GM12801 (cell line): ENCODE measurements at regions not wholly inside any gene's neighbourhood (a gene's known extent, or its start where the extent isn't known, plus 50 kb on each side); places are given as distances from the start of the nearest gene placed in this dataset.

ENCODE experiments used
- TF ChIP-seq, protein P1 (sequence below): IDR thresholded peaks from one replicate; pipeline ENCODE4 v1.5.1; 2011; ENCODE audit warnings: control low read depth; ENCODE audit not compliant: insufficient read length; ENCODE audit errors: extremely low read depth

DNA sequence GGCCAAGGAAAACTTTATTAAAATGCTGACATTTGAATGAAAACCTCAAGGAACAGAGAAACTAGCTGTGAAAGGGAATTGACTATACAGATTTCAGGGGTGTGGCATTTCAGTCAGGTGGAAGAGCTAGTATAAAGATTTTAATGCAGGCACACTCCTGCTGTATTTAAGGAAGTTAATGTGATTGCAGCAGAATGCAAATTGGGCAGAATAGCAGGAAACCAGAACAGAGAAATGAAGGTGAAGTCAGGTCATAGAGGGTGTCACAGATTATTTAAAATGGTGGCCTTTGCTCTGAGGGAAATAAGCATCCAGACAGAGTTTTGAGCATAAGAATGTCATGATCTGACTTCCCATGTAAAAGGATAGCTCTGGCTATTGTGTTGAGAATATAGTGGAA is 898.1 kb upstream of the WWC1 start:
- TF ChIP-seq, protein P1, sequence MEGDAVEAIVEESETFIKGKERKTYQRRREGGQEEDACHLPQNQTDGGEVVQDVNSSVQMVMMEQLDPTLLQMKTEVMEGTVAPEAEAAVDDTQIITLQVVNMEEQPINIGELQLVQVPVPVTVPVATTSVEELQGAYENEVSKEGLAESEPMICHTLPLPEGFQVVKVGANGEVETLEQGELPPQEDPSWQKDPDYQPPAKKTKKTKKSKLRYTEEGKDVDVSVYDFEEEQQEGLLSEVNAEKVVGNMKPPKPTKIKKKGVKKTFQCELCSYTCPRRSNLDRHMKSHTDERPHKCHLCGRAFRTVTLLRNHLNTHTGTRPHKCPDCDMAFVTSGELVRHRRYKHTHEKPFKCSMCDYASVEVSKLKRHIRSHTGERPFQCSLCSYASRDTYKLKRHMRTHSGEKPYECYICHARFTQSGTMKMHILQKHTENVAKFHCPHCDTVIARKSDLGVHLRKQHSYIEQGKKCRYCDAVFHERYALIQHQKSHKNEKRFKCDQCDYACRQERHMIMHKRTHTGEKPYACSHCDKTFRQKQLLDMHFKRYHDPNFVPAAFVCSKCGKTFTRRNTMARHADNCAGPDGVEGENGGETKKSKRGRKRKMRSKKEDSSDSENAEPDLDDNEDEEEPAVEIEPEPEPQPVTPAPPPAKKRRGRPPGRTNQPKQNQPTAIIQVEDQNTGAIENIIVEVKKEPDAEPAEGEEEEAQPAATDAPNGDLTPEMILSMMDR = no peak

DNA sequence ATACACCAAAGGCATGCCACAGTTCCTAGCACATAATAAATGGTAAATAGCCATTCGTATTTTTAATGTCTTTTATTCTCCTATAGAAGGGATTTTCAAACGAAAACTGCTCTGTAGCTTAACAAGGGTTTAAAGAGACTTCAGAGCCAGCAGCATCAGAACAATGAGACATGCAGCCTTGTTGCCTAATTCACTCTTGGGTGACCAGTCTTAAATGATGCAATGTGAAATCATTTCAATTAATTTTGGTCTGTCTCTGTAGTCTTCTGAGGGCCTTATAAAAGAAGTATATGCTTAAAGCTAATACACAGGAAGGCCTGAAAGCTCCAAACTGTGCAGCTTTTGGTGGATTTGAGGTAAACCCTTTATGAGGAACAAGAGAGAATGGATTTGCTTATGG is 888.8 kb upstream of the WWC1 start:
- TF ChIP-seq, protein P1 = no peak

DNA sequence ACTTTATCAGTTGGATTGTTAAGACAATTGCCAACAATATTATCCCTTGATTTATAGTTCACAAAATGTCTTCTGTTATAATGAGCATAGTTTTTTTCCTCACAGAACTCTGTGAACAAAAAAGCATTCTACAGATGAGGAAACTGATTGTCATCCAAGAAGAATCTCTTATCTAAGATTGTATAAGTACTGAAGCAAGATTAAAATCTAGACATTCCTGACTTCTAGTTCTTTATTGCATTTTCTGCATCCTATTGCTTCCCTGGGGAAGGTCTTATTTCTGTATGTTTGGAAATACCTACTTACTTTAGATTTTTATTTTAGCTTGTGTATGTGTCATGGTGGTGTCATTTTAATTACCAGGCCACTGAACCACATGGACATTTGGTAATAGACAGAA is 884.9 kb upstream of the WWC1 start:
- TF ChIP-seq, protein P1 = no peak

DNA sequence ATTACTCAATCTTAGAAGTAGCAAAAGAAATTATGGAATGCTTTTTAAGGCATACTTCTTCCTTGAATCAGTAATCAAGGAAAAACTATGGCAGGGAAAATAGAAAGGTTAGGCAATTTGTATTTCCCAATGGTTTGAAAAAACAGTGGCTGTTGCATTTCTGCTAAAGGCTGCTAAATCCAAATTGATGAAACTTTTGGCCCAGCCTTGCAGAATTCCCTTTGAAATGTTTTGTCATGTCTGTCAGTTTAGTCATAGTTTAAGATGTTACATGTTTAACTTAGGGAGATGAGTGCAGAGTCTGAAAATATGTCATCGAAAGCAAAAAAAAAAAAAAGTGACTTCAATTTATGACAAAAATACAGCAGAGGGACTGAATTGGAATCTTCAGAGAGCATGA is 878.9 kb upstream of the WWC1 start:
- TF ChIP-seq, protein P1 = no peak

DNA sequence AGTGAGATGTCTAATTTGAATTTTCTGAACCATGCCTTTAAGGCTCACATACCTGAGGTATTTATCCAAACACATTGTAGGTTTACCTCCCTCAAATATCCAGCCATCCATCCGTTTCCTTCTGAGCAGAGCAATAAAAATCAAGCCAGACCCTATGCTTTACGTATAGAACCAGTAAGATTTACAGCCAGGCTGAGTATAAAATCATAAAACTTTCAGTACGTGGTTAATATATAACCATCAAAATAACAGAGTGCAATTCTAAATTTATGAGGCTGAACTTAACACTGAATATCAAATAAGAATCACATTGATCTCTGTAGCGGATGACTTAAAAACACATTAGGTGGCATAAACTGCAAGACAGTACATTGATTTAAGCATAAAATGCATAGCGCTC is 877.9 kb upstream of the WWC1 start:
- TF ChIP-seq, protein P1 = no peak

DNA sequence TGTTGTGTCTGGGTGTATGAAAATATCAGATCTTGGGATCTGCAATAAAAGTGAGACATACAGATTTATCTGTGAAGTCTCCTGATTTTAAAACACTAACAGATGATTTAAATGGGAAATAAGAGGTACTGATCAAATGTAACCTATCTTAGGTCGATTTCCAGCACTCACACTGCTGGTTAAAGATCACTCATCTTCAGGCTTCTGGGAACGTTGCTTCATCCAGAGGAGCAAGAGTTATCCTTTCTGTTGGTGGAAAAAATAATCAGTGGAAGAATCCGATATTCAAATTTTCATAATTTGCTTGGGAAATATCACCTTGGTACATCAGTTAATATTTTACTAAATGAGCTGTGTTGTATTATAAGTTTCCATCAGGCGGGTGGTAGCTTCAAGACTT is 876.8 kb upstream of the WWC1 start:
- TF ChIP-seq, protein P1 = no peak

DNA sequence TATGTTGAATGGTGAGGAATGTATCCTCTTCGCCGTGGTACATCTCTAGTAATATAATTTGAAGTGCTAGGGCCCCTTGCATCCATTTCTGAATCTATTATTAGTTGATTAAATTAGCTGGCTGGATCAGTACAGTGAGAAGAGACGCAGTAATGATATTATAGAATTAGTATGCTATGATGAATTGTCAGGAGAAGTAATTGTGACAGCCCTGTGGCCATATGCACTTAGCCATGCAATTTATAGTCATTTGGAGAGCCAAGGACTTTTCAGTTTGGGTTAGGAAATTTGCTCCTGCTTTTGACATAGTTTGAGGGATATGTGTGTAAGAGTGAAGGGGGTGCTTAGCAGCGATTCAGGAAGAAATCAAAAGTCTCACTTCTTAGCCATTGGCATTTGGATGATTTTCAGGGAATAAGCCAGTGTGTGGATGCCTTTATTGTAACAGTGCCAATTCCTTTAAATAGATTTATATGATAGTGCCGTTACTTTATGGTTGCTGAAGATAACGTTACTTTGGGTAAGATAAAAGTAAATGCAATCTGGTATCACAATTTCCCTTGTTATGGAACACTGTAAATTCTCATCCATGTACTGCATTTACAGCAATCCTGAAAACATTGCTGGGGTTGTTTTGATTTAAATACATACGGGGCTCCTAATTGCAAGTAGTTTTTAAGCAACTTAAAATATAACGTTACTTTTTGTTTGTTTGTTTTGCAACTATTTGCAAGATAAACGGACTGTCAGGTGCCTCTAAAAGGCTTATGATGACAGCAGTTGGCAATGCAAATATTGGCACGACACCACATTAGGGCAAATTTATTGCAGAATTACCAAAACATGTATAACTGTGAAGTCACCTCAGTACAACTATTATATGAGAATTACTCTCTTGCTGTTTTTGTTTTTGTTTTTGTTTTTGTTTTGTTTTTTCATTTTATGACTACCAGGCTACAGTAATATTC is 875.4 kb upstream of the WWC1 start:
- TF ChIP-seq, protein P1 = no peak
